Lung (tissue), 11 donors: ENCODE measurements at regions not wholly inside any gene's neighbourhood (a gene's known extent, or its start where the extent isn't known, plus 50 kb on each side); places are given as distances from the start of the nearest gene placed in this dataset.

Experiments used
- ATAC-seq: fragments of 200-7000 bp; cut with Tn5 transposase; one replicate; pipeline ENCODE4 v1.9.1; 2020; ENCODE audit warnings: moderate number of reproducible peaks; ENCODE audit not compliant: insufficient read depth, low FRiP score
- DNase-seq, 3 donors: peaks; one replicate each; pipeline ENCODE4 v3.0.0-alpha.2; 2013 to 2017
- H3K27ac ChIP-seq, 2 donors: one replicate each; pipeline ENCODE4 v1.5.1; 2013; ENCODE audit warnings: mild to moderate bottlenecking in 2 of 2, moderate library complexity in 2 of 2, control low read depth in 1 of 2, inconsistent platforms in 1 of 2, low read depth in 1 of 2, low read length in 1 of 2
- H3K27me3 ChIP-seq, 3 donors: one replicate each; pipeline ENCODE4 v1.5.1; 2013; ENCODE audit warnings: low read length in 2 of 3; ENCODE audit not compliant: control insufficient read depth in 3 of 3, insufficient read depth in 3 of 3
- H3K36me3 ChIP-seq, 4 donors: one replicate each; pipeline ENCODE4 v1.5.1; 2013; ENCODE audit warnings: low read length in 4 of 4, mild to moderate bottlenecking in 1 of 4, moderate library complexity in 1 of 4; ENCODE audit not compliant: control insufficient read depth in 4 of 4, insufficient read depth in 4 of 4
- H3K4me1 ChIP-seq, 5 donors: one replicate each; pipeline ENCODE4 v1.5.1; 2013; ENCODE audit warnings: low read length in 5 of 5, mild to moderate bottlenecking in 2 of 5, moderate library complexity in 1 of 5; ENCODE audit not compliant: control insufficient read depth in 5 of 5, insufficient read depth in 5 of 5
- H3K4me3 ChIP-seq: one replicate; pipeline ENCODE4 v1.5.1; 2013; ENCODE audit warnings: mild to moderate bottlenecking, control low read depth, moderate library complexity
- H3K9ac ChIP-seq, 2 donors: one replicate each; pipeline ENCODE4 v1.5.1; 2013; ENCODE audit warnings: low read length in 2 of 2, control low read depth in 1 of 2; ENCODE audit not compliant: insufficient read depth in 1 of 2
- H3K9me3 ChIP-seq, 4 donors: one replicate each; pipeline ENCODE4 v1.5.1; 2013; ENCODE audit warnings: low read length in 3 of 4, mild to moderate bottlenecking in 1 of 4, moderate library complexity in 1 of 4; ENCODE audit not compliant: control insufficient read depth in 4 of 4, insufficient read depth in 3 of 4
- WGBS, 2 donors: extraction: QIAGEN DNeasy Blood & Tissue Kit; methylation state at CpG; one replicate each; pipeline ENCODE4 v1.1.7; 2013; 5-methylcytosine and 5-hydroxymethylcytosine counted together
- TF ChIP-seq, protein P1 (sequence below): IDR thresholded peaks from 2 replicates; pipeline ENCODE4 v1.5.1; 2012; ENCODE audit warnings: mild to moderate bottlenecking; ENCODE audit errors: control extremely low read depth, extremely low read depth
- donor health status: control.
- donor health status: control.
- donor health status: Bipolar disorder and iron deficiency.
- donor health status: healthy.
- donor health status: DM: yes; HTN: yes; CAD: no.

DNA sequence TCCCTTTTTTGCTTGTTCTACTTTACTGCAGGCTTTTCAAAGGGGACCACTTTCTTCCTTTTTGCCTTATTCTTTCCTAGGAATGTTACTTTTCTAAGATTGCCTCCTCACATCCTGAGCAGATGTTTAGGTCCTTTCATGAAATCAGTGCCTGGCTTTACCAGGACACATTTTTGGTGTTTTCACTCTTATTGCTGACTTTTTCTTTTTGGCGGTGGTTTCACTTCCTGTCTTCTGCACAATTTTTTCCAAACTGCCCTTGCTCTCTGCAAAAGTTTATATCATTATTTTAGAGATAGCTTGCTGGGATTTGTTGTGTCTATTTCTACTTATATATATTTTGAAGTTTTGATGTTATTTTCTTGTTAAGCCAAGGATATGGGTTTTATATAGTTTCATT is 332.2 kb upstream of the MTPN start:
- ATAC-seq = no peak
- TF ChIP-seq, protein P1, sequence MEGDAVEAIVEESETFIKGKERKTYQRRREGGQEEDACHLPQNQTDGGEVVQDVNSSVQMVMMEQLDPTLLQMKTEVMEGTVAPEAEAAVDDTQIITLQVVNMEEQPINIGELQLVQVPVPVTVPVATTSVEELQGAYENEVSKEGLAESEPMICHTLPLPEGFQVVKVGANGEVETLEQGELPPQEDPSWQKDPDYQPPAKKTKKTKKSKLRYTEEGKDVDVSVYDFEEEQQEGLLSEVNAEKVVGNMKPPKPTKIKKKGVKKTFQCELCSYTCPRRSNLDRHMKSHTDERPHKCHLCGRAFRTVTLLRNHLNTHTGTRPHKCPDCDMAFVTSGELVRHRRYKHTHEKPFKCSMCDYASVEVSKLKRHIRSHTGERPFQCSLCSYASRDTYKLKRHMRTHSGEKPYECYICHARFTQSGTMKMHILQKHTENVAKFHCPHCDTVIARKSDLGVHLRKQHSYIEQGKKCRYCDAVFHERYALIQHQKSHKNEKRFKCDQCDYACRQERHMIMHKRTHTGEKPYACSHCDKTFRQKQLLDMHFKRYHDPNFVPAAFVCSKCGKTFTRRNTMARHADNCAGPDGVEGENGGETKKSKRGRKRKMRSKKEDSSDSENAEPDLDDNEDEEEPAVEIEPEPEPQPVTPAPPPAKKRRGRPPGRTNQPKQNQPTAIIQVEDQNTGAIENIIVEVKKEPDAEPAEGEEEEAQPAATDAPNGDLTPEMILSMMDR = no peak

DNA sequence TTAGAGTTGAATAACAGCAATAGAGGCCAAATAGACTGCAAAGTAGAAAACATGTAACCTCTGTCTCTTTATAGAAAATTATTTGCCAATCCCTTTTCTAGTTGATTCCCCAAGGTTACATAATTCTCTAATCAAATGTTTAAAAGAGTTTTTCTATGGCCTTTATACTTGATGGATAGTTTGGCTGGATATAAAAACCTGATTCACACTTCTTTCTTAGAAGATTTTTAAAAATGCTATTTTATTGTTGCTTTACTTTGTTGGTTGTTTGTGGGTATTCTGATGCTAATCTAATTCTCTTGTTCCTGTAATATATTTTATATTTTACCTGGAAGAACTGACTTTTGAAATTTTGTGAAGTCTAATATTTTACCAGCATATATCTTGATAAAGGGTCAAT is 331.1 kb upstream of the MTPN start:
- TF ChIP-seq, protein P1 = no peak
- DNase-seq (no peak), ATAC-seq (no peak)
- Histone ChIP-seq H3K27ac (no peak overlapping the region), H3K4me1 (no peaks in the 10 kb centered on the region), H3K9me3 (no peaks in the 10 kb centered on the region), H3K4me3 (no peak overlapping the region), H3K27me3 (no peaks in the 10 kb centered on the region), H3K36me3 (no peaks in the 10 kb centered on the region), H3K9ac (no peak overlapping the region)

More for the DNA sequence above, 332.2 kb upstream of the MTPN start:
- Histone ChIP-seq H3K27me3 (no peaks in the 10 kb centered on the region), H3K36me3 (no peaks in the 10 kb centered on the region), H3K9me3 (no peaks in the 10 kb centered on the region), H3K4me1 (no peaks in the 10 kb centered on the region), H3K27ac (no peak overlapping the region), H3K4me3 (no peak overlapping the region), H3K9ac (no peak overlapping the region)
- no peak for DNase-seq
- WGBS, 2 donors = 83 to 94% methylated on average over 1 of the region's 1 CpG

DNA sequence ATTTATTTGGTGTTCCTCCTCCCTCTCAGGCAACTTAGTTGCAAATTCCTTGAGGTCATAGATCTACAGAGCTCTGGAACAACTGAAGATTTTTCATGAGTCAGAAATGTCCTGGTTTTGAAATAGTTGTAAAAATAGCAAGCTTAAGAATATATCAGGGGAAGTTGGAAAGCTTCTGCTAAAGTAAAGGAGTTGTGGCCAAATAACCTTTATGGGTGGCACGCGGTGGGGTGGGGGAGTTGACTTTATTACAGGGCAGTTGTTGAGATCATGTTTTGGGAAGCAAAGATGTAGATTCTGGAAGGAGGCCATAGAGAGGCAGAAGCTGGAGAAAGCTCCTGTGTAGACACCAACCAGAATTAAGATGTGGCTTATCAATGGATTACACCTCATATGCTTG is 326.0 kb upstream of the MTPN start:
- H3K27me3 ChIP-seq = no peaks in the 10 kb centered on the region
- H3K9me3 ChIP-seq = peaks cover 0 to 2% (median 0%) of the 10 kb centered on the region in 4 donors
- WGBS, 2 donors = 92 to 95% methylated on average over 2 of the region's 2 CpGs
- DNase-seq (no peak), ATAC-seq (no peak)
- H3K4me3 ChIP-seq = no peak overlapping the region
- TF ChIP-seq, protein P1 = no peak
- H3K9ac ChIP-seq = no peak overlapping the region
- H3K36me3 ChIP-seq = no peaks in the 10 kb centered on the region
- H3K4me1 ChIP-seq = no peaks in the 10 kb centered on the region
- H3K27ac ChIP-seq = no peak overlapping the region

DNA sequence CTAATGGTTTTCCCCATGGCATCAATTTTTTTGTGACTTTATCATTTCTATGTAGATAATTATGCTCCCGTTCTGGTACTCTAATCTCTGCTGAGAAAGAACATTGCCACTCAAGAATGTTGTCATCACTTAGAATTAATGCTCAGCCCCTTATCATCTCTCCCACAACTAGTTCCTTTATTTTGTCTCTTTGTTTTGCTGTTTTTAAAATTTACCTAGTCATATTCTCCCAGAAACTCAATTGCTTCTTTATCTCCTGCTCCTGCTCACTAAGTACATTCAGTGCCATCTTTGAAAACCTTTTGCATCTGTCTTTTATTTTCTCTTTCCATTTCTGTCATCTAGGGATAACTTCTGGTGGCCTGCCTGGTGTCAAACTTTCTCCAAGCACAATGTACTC is 324.9 kb upstream of the MTPN start:
- WGBS, 2 donors = 85 to 92% methylated on average over 1 of the region's 1 CpG
- TF ChIP-seq, protein P1 = no peak
- Histone ChIP-seq H3K36me3 (no peaks in the 10 kb centered on the region), H3K4me3 (no peak overlapping the region), H3K9me3 (peaks cover 0 to 2% (median 0%) of the 10 kb centered on the region in 4 donors), H3K27ac (no peak overlapping the region), H3K9ac (no peak overlapping the region), H3K27me3 (no peaks in the 10 kb centered on the region), H3K4me1 (no peaks in the 10 kb centered on the region)
- DNase-seq (no peak), ATAC-seq (no peak)
